Natural killer cell (primary cell): ENCODE measurements at regions not wholly inside any gene's neighbourhood (a gene's known extent, or its start where the extent isn't known, plus 50 kb on each side); places are given as distances from the start of the nearest gene placed in this dataset.

Source experiments
- ATAC-seq, 3 donors: fragments of 150-1000 bp in 2 of 3; fragments of 200-7000 bp in 1 of 3; cut with Tn5 transposase; 1 replicate in 1 of 3; 2 replicates in 2 of 3; pipeline ENCODE4 v1.10.0; 2021; ENCODE audit warnings: mild to moderate bottlenecking in 2 of 3, moderate library complexity in 2 of 3
- DNase-seq, 2 donors: peaks; one replicate each; pipeline versions ENCODE4 v3.0.0 to v3.0.0-alpha.2; 2013 to 2021; ENCODE audit warnings: mixed read lengths in 1 of 2
- H3K27ac ChIP-seq: one replicate; pipeline ENCODE4 v1.5.1; 2013; ENCODE audit warnings: mild to moderate bottlenecking, low read length
- H3K27me3 ChIP-seq: one replicate; pipeline ENCODE4 v1.6.1; 2013; ENCODE audit warnings: low read length; ENCODE audit not compliant: control insufficient read depth, insufficient read depth
- H3K36me3 ChIP-seq: one replicate; pipeline ENCODE4 v1.6.1; 2013; ENCODE audit warnings: low read length; ENCODE audit not compliant: control insufficient read depth, insufficient read depth
- H3K4me1 ChIP-seq: one replicate; pipeline ENCODE4 v1.6.1; 2013; ENCODE audit warnings: low read length; ENCODE audit not compliant: control insufficient read depth, insufficient read depth
- H3K4me3 ChIP-seq: one replicate; pipeline ENCODE4 v1.5.1; 2013; ENCODE audit warnings: low read length
- H3K9me3 ChIP-seq: one replicate; pipeline ENCODE4 v1.6.1; 2013; ENCODE audit warnings: low read length; ENCODE audit not compliant: control insufficient read depth, insufficient read depth
- H3K27ac Mint-ChIP-seq, 2 donors: one replicate each; pipeline ENCODE4 v1.8.0; 2022; ENCODE audit warnings: mild to moderate bottlenecking in 2 of 2, mixed read lengths in 2 of 2, moderate library complexity in 1 of 2
- H3K27me3 Mint-ChIP-seq, 2 donors: one replicate each; pipeline ENCODE4 v1.8.0; 2022; ENCODE audit warnings: low read depth in 2 of 2, mixed read lengths in 2 of 2
- H3K36me3 Mint-ChIP-seq: one replicate; pipeline ENCODE4 v1.8.0; 2022; ENCODE audit warnings: mixed read lengths
- H3K4me1 Mint-ChIP-seq, 2 donors: one replicate each; pipeline ENCODE4 v1.8.0; 2022; ENCODE audit warnings: mixed read lengths in 2 of 2
- H3K4me3 Mint-ChIP-seq: one replicate; pipeline ENCODE4 v1.8.0; 2022; ENCODE audit warnings: mild to moderate bottlenecking, moderate library complexity, mixed read lengths
- H3K9me3 Mint-ChIP-seq, 2 donors: one replicate each; pipeline ENCODE4 v1.8.0; 2022; ENCODE audit warnings: mixed read lengths in 2 of 2
- CTCF ChIP-seq: fragments of 200-600 bp; IDR thresholded peaks from one replicate; pipeline ENCODE4 v1.8.0; 2022; ENCODE audit warnings: antibody characterized with exemption
- WGBS: methylation state at CpG from one replicate; pipeline ENCODE4 v1.1.7; 2013; ENCODE audit warnings: missing lambda C conversion rate; ENCODE audit not compliant: insufficient coverage; 5-methylcytosine and 5-hydroxymethylcytosine counted together
- intact Hi-C: fragments of 100-400 bp; cut with micrococcal nuclease; formaldehyde crosslinking; loops from one replicate; pipeline ENCODE4 v1.14.2; 2022

- peaks cover 5 to 18% of the 10 kb centered on the region in 2 donors for H3K9me3 Mint-ChIP-seq
- no peak for DNase-seq
- H3K4me3 Mint-ChIP-seq, result no peak overlapping the region
- no peak overlapping the region for H3K27ac Mint-ChIP-seq
- no peaks in the 10 kb centered on the region for H3K4me1 Mint-ChIP-seq
- no peaks in the 10 kb centered on the region for H3K27me3 ChIP-seq
- no peaks in the 10 kb centered on the region for H3K4me1 ChIP-seq
- H3K36me3 Mint-ChIP-seq, result no peaks in the 10 kb centered on the region
- no peaks in the 10 kb centered on the region for H3K27me3 Mint-ChIP-seq
- 87% methylated on average over 4 of the region's 5 CpGs for WGBS
- intact Hi-C loops, result no loop called here
- no peak for ATAC-seq
- no peaks in the 10 kb centered on the region for H3K36me3 ChIP-seq
- no peak for TF ChIP-seq CTCF
- H3K4me3 ChIP-seq, result no peak overlapping the region
- H3K9me3 ChIP-seq, result peaks cover 8% of the 10 kb centered on the region
- no peak overlapping the region for H3K27ac ChIP-seq
Measured at GRCh38 chr5:24364711-24365110, 280.1 kb downstream of the CDH10 start.

GRCh38 chr5:24365406-24365805, 279.4 kb downstream of the CDH10 start:
- no peak for DNase-seq
- H3K36me3 Mint-ChIP-seq, result no peaks in the 10 kb centered on the region
- intact Hi-C loops, result no loop called here
- H3K36me3 ChIP-seq, result no peaks in the 10 kb centered on the region
- H3K4me1 Mint-ChIP-seq, result no peaks in the 10 kb centered on the region
- no peaks in the 10 kb centered on the region for H3K27me3 ChIP-seq
- H3K4me3 Mint-ChIP-seq, result no peak overlapping the region
- H3K4me1 ChIP-seq, result no peaks in the 10 kb centered on the region
- no peak for TF ChIP-seq CTCF
- H3K27ac Mint-ChIP-seq, result no peak overlapping the region
- no peak overlapping the region for H3K4me3 ChIP-seq
- 88% methylated on average over 1 of the region's 1 CpG for WGBS
- ATAC-seq, result no peak
- H3K27ac ChIP-seq, result no peak overlapping the region
- peaks cover 8% of the 10 kb centered on the region for H3K9me3 ChIP-seq
- H3K27me3 Mint-ChIP-seq, result no peaks in the 10 kb centered on the region
- H3K9me3 Mint-ChIP-seq, result peaks cover 5 to 16% of the 10 kb centered on the region in 2 donors

GRCh38 chr5:24367216-24367615, 277.6 kb downstream of the CDH10 start:
- Histone ChIP-seq H3K36me3 (no peaks in the 10 kb centered on the region), H3K4me1 (no peaks in the 10 kb centered on the region), H3K27ac (no peak overlapping the region), H3K27me3 (no peaks in the 10 kb centered on the region), H3K9me3 (peaks cover 8% of the 10 kb centered on the region), H3K4me3 (no peak overlapping the region)
- 90% methylated on average over 3 of the region's 3 CpGs for whole genome bisulfite sequencing
- no peaks in the 10 kb centered on the region for H3K36me3 Mint-ChIP-seq
- no peak overlapping the region for H3K4me3 Mint-ChIP-seq
- TF ChIP-seq CTCF, result no peak
- DNase-seq (no peak), ATAC-seq (no peak)
- H3K4me1 Mint-ChIP-seq, result no peaks in the 10 kb centered on the region
- H3K27me3 Mint-ChIP-seq, result no peaks in the 10 kb centered on the region
- intact Hi-C loops, result no loop called here
- H3K9me3 Mint-ChIP-seq, result peaks cover 3 to 14% of the 10 kb centered on the region in 2 donors
- no peak overlapping the region for H3K27ac Mint-ChIP-seq

GRCh38 chr5:24368115-24368514, 276.7 kb downstream of the CDH10 start:
- H3K4me3 ChIP-seq, result no peak overlapping the region
- ATAC-seq, result no peak
- DNase-seq, result no peak
- intact Hi-C loops, result no loop called here
- H3K27me3 ChIP-seq, result no peaks in the 10 kb centered on the region
- no peaks in the 10 kb centered on the region for H3K27me3 Mint-ChIP-seq
- H3K9me3 ChIP-seq, result peaks cover 8% of the 10 kb centered on the region
- peaks cover 2 to 12% of the 10 kb centered on the region in 2 donors for H3K9me3 Mint-ChIP-seq
- H3K4me1 ChIP-seq, result no peaks in the 10 kb centered on the region
- TF ChIP-seq CTCF, result no peak
- no peak overlapping the region for H3K4me3 Mint-ChIP-seq
- no peaks in the 10 kb centered on the region for H3K36me3 ChIP-seq
- H3K27ac Mint-ChIP-seq, result no peak overlapping the region
- 77% methylated on average over 2 of the region's 2 CpGs for WGBS
- no peak overlapping the region for H3K27ac ChIP-seq
- H3K4me1 Mint-ChIP-seq, result no peaks in the 10 kb centered on the region
- H3K36me3 Mint-ChIP-seq, result no peaks in the 10 kb centered on the region
